Ascending aorta (tissue), 2 donors: ENCODE measurements at regions not wholly inside any gene's neighbourhood (a gene's known extent, or its start where the extent isn't known, plus 50 kb on each side); places are given as distances from the start of the nearest gene placed in this dataset.

Experiments
- DNase-seq, 2 donors: peaks; one replicate each; pipeline ENCODE4 v3.0.0-alpha.2; 2019; ENCODE audit warnings: low spot score in 2 of 2
- H3K27ac ChIP-seq, 2 donors: fragments of 200-600 bp; sonication (generic); one replicate each; pipeline ENCODE4 v1.5.1; 2016 to 2017; ENCODE audit warnings: mild to moderate bottlenecking in 1 of 2
- H3K27me3 ChIP-seq: fragments of 200-600 bp; sonication (generic); one replicate; pipeline ENCODE4 v1.5.1; 2017
- H3K36me3 ChIP-seq, 2 donors: fragments of 200-600 bp; sonication (generic); one replicate each; pipeline ENCODE4 v1.5.1; 2016
- H3K4me1 ChIP-seq, 2 donors: fragments of 200-600 bp; sonication (generic); one replicate each; pipeline ENCODE4 v1.5.1; 2016 to 2017; ENCODE audit warnings: mild to moderate bottlenecking in 1 of 2
- H3K4me3 ChIP-seq, 2 donors: fragments of 200-600 bp; sonication (generic); one replicate each; pipeline ENCODE4 v1.5.1; 2016 to 2017; ENCODE audit warnings: mild to moderate bottlenecking in 1 of 2
- H3K9me3 ChIP-seq, 2 donors: fragments of 200-600 bp; sonication (generic); one replicate each; pipeline ENCODE4 v1.5.1; 2016
- intact Hi-C: fragments of 100-400 bp; cut with DNase I; formaldehyde crosslinking; loops from one replicate; pipeline ENCODE4 v1.15.1; 2023
- TF ChIP-seq, protein P1 (sequence below), 3 experiments: fragments of 200-600 bp in 2 of 3; fragments of 450-650 bp in 1 of 3; sonication (generic) in 2 of 3; IDR thresholded peaks; one replicate each; pipeline ENCODE4 v1.5.1; 2016 to 2019; ENCODE audit warnings: antibody characterized with exemption in 3 of 3, mild to moderate bottlenecking in 1 of 3, moderate library complexity in 1 of 3

- no peak overlapping the region for H3K4me3 ChIP-seq
- H3K36me3 ChIP-seq: no peaks in the 10 kb centered on the region
- H3K27ac ChIP-seq: no peak overlapping the region
- H3K27me3 ChIP-seq: no peaks in the 10 kb centered on the region
- peaks cover 0 to 21% of the 10 kb centered on the region in 2 donors for H3K4me1 ChIP-seq
- TF ChIP-seq, protein P1, sequence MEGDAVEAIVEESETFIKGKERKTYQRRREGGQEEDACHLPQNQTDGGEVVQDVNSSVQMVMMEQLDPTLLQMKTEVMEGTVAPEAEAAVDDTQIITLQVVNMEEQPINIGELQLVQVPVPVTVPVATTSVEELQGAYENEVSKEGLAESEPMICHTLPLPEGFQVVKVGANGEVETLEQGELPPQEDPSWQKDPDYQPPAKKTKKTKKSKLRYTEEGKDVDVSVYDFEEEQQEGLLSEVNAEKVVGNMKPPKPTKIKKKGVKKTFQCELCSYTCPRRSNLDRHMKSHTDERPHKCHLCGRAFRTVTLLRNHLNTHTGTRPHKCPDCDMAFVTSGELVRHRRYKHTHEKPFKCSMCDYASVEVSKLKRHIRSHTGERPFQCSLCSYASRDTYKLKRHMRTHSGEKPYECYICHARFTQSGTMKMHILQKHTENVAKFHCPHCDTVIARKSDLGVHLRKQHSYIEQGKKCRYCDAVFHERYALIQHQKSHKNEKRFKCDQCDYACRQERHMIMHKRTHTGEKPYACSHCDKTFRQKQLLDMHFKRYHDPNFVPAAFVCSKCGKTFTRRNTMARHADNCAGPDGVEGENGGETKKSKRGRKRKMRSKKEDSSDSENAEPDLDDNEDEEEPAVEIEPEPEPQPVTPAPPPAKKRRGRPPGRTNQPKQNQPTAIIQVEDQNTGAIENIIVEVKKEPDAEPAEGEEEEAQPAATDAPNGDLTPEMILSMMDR (IDR thresholded peaks at IDR 0.05): no peak
- no peaks in the 10 kb centered on the region for H3K9me3 ChIP-seq
- intact Hi-C loops: no loop called here
- DNase-seq: no peak
Observed at GRCh38 chr4:138611017-138611416, 368.9 kb upstream of the SLC7A11 start.

DNA sequence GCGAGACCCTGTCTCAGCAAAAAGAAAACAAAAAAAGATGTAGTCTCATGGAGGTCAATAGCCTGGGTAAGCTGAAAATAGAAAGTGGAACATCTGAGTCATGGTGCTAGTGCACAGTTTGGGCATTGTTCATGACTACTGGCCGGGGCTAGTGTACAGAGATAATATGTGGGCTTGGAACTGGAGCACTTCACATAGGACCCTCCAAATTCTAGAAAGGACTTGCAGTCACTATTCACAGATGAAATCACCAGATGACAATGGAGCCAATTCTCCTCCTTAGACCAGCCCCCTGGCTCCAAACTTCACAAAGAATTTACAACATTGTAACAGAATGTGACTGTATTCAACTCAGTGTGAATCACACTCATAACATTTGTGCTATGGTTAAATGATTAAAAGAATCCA, 367.8 kb upstream of the SLC7A11 start:
- intact Hi-C loops: no loop called here
- Histone ChIP-seq H3K9me3 (no peaks in the 10 kb centered on the region), H3K4me3 (no peak overlapping the region), H3K27me3 (no peaks in the 10 kb centered on the region), H3K27ac (peak overlapping the region; percentile 65 to 82), H3K4me1 (peaks cover 0 to 21% of the 10 kb centered on the region in 2 donors), H3K36me3 (no peaks in the 10 kb centered on the region)
- TF ChIP-seq, protein P1 (IDR thresholded peaks at IDR 0.05): no peak
- DNase-seq: peak in 1 of 2 donors; percentile 74

GRCh38 chr4:138604556-138604955, 362.4 kb upstream of the SLC7A11 start:
- no peak for DNase-seq

DNA sequence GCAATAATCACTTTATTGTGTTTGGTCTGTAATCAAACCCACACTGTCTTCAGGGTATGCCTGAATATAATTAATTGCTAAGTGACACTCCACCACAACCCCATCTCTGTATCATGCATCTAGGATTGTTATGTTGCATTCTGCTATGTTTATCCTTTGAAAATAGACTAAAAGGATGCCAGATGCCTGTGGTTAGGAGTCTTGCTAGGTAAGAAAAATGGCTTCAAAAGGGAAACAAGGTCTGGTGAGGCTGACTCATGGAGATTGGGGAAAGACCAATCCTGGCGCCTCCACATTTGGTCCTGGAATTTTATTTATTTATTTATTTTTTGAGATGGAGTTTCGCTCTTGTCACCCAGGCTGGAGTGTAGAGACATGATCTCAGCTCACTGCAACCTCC, 360.5 kb upstream of the SLC7A11 start:
- no peak overlapping the region for H3K27ac ChIP-seq
- no peak overlapping the region for H3K4me3 ChIP-seq
- intact Hi-C loops: no loop called here
- no peaks in the 10 kb centered on the region for H3K36me3 ChIP-seq
- no peak for DNase-seq
- no peaks in the 10 kb centered on the region for H3K9me3 ChIP-seq
- TF ChIP-seq, protein P1 (IDR thresholded peaks at IDR 0.05): no peak
- H3K4me1 ChIP-seq: peaks cover 0 to 5% of the 10 kb centered on the region in 2 donors
- H3K27me3 ChIP-seq: no peaks in the 10 kb centered on the region

More at GRCh38 chr4:138604556-138604955, 362.4 kb upstream of the SLC7A11 start:
- Histone ChIP-seq H3K36me3 (no peaks in the 10 kb centered on the region), H3K4me3 (no peak overlapping the region), H3K9me3 (no peaks in the 10 kb centered on the region), H3K4me1 (peaks cover 0 to 5% of the 10 kb centered on the region in 2 donors), H3K27ac (no peak overlapping the region), H3K27me3 (no peaks in the 10 kb centered on the region)
- TF ChIP-seq, protein P1 (IDR thresholded peaks at IDR 0.05): no peak
- intact Hi-C loops: no loop called here

DNA sequence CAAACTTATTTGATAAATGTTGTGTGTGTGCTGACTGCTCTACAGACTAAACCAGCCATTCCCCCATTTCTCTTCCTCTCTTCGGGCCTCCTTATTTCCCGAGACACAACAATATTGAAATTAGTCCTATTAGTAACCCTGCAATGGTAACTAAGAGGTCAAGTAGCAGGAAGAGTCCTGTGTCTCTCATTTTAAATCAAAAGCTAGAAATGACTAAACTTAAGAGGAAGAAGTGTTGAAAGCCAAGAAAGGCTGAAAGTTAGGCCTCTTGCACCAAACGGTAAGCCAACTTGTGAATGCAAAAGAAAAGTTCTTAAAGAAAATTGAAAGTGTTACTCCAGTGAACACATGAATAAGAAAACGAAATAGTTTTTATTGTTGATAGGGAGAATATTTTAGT, 357.8 kb upstream of the SLC7A11 start:
- intact Hi-C loops: no loop called here
- no peak overlapping the region for H3K4me3 ChIP-seq
- H3K27ac ChIP-seq: no peak overlapping the region
- H3K36me3 ChIP-seq: no peaks in the 10 kb centered on the region
- H3K27me3 ChIP-seq: no peaks in the 10 kb centered on the region
- TF ChIP-seq, protein P1 (IDR thresholded peaks at IDR 0.05): no peak
- peaks cover 2 to 19% of the 10 kb centered on the region in 2 donors for H3K4me1 ChIP-seq
- no peak for DNase-seq
- H3K9me3 ChIP-seq: no peaks in the 10 kb centered on the region

GRCh38 chr4:138598226-138598625, 356.1 kb upstream of the SLC7A11 start:
- TF ChIP-seq, protein P1 (IDR thresholded peaks at IDR 0.05): no peak
- intact Hi-C loops: no loop called here

More at GRCh38 chr4:138598226-138598625, 356.1 kb upstream of the SLC7A11 start:
- DNase-seq: no peak
- H3K36me3 ChIP-seq: no peaks in the 10 kb centered on the region
- H3K27ac ChIP-seq: no peak overlapping the region
- H3K9me3 ChIP-seq: no peaks in the 10 kb centered on the region
- no peak overlapping the region for H3K4me3 ChIP-seq
- H3K27me3 ChIP-seq: no peaks in the 10 kb centered on the region
- H3K4me1 ChIP-seq: peaks cover 2 to 19% of the 10 kb centered on the region in 2 donors
